Skeletal muscle tissue (tissue), 3 donors: ENCODE measurements at regions not wholly inside any gene's neighbourhood (a gene's known extent, or its start where the extent isn't known, plus 50 kb on each side); places are given as distances from the start of the nearest gene placed in this dataset.

Experiments used
- H3K27ac ChIP-seq: one replicate; pipeline ENCODE4 v1.7.0; 2013; ENCODE audit warnings: mild to moderate bottlenecking, low read depth, low read length, inconsistent platforms
- H3K27me3 ChIP-seq, 3 donors: one replicate each; pipeline ENCODE4 v1.7.0; 2013; ENCODE audit warnings: low read length in 3 of 3; ENCODE audit not compliant: control insufficient read depth in 3 of 3, insufficient read depth in 3 of 3
- H3K36me3 ChIP-seq, 3 donors: one replicate each; pipeline ENCODE4 v1.7.0; 2013; ENCODE audit warnings: low read length in 3 of 3; ENCODE audit not compliant: control insufficient read depth in 3 of 3, insufficient read depth in 3 of 3
- H3K4me1 ChIP-seq, 3 donors: one replicate each; pipeline ENCODE4 v1.7.0; 2013; ENCODE audit warnings: low read length in 3 of 3, mild to moderate bottlenecking in 3 of 3; ENCODE audit not compliant: control insufficient read depth in 3 of 3, insufficient read depth in 3 of 3
- H3K4me3 ChIP-seq, 3 donors: one replicate each; pipeline ENCODE4 v1.7.0; 2013; ENCODE audit warnings: low read length in 3 of 3
- H3K9ac ChIP-seq, 3 donors: one replicate each; pipeline ENCODE4 v1.7.0; 2013; ENCODE audit warnings: low read length in 3 of 3, mild to moderate bottlenecking in 3 of 3, moderate library complexity in 2 of 3, low read depth in 1 of 3
- H3K9me3 ChIP-seq, 3 donors: one replicate each; pipeline ENCODE4 v1.7.0; 2013; ENCODE audit warnings: low read length in 3 of 3; ENCODE audit not compliant: control insufficient read depth in 3 of 3
- donor health status: Osteomylitis.

DNA sequence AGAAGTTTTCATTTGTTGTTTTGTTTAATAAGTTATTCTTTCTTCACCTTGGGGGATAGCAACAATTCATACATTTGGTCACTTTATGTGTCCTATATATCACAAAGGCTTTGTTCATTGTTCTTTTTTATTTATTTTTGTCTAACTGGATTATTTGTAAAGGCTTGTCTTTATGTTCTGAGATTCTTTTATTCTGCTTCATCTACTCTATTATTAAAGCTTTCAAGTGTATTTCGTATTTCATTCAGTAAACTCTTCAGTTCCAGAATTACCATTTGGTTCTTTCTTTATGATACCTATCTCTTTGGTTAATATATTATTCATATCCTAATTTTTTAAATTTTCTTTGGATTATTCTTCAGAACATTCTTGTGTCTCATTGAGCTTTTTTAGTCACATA, 942.9 kb downstream of the ANKRD7 start:
- Histone ChIP-seq H3K9ac (no peak overlapping the region), H3K36me3 (no peaks in the 10 kb centered on the region), H3K4me3 (no peak overlapping the region), H3K27ac (no peak overlapping the region), H3K9me3 (peaks cover 0 to 5% (median 2%) of the 10 kb centered on the region in 3 donors), H3K4me1 (no peaks in the 10 kb centered on the region), H3K27me3 (no peaks in the 10 kb centered on the region)

DNA sequence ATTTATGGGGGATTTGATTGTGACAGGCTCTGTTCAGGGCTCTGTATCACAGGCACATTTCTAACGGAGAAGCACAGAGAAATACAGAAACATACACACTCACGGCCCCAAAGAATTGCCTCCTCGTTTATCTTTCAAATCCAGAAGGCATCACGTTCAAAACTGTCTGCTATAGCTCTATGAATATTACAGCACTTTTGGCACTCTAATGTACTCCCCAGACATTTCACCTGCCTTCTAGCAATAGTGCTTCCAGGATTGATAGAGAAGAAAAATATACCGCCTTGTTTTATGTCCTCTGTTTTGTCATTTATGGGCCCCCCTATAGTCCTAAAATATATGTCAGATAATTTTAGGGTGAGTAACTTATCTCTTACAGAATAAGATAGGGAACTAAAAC, 947.5 kb downstream of the ANKRD7 start:
- H3K27ac ChIP-seq: no peak overlapping the region
- no peaks in the 10 kb centered on the region for H3K27me3 ChIP-seq
- no peaks in the 10 kb centered on the region for H3K36me3 ChIP-seq
- H3K9me3 ChIP-seq: peaks cover 0 to 5% (median 2%) of the 10 kb centered on the region in 3 donors
- H3K9ac ChIP-seq: no peak overlapping the region
- H3K4me1 ChIP-seq: peaks cover 0 to 3% (median 0%) of the 10 kb centered on the region in 3 donors
- no peak overlapping the region for H3K4me3 ChIP-seq

DNA sequence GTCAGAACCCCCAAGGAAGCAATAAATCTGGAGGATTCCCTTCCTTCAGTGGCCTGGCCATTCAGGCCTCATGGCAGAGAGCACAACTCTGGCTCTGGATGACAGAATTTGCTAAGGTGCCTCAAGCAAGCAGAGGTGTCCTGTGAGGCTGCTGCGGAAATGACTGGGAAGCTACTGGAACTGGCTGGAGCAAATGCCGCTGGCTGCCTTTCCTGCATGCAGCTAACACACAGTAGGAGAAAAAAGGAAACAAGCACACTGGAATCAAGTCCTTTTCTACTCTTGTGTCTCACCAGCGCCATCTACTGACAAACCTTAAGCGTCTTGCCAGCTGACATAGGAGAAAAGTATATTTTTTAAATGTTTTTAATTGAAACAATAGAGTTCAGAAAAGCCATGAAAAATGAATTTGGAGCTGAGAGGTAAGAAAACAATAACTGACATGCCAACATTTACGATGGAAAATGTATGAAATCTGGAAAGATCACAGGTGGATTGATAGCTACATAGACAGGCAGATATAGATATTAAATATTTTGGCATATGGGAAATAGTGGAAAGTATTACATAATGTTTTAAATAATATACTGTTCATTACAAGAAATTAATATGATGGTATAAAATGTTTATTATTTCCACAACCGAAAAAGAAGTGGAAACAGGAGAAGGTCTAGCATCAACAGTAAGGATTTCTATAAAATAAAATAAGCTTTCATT, 951.6 kb downstream of the ANKRD7 start:
- Histone ChIP-seq H3K27me3 (no peaks in the 10 kb centered on the region), H3K9ac (no peak overlapping the region), H3K36me3 (no peaks in the 10 kb centered on the region), H3K27ac (no peak overlapping the region), H3K4me3 (peak overlapping the region in 1 of 3 donors; percentile 10), H3K9me3 (no peaks in the 10 kb centered on the region), H3K4me1 (peaks cover 0 to 3% (median 0%) of the 10 kb centered on the region in 3 donors)

DNA sequence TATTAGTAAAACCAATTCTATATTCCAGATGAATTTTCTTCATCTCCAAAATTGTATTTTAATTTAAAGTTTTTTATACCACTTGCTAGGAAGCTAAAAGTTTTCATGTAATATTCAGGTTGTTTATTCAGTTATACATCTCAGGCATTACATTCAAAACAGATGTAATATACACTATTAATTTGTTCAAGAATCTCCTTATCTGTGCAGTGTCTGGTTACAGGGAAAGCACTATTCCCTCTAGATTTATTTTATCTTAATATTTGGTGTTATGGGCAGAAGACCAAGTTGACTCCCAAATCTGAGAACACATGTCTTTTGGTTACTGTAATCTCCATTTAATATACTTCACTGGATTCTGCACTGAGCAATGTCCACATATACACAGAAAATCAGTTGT, 953.4 kb downstream of the ANKRD7 start:
- Histone ChIP-seq H3K27me3 (no peaks in the 10 kb centered on the region), H3K9ac (no peak overlapping the region), H3K27ac (no peak overlapping the region), H3K9me3 (no peaks in the 10 kb centered on the region), H3K36me3 (no peaks in the 10 kb centered on the region), H3K4me1 (peaks cover 0 to 3% (median 0%) of the 10 kb centered on the region in 3 donors), H3K4me3 (no peak overlapping the region)

DNA sequence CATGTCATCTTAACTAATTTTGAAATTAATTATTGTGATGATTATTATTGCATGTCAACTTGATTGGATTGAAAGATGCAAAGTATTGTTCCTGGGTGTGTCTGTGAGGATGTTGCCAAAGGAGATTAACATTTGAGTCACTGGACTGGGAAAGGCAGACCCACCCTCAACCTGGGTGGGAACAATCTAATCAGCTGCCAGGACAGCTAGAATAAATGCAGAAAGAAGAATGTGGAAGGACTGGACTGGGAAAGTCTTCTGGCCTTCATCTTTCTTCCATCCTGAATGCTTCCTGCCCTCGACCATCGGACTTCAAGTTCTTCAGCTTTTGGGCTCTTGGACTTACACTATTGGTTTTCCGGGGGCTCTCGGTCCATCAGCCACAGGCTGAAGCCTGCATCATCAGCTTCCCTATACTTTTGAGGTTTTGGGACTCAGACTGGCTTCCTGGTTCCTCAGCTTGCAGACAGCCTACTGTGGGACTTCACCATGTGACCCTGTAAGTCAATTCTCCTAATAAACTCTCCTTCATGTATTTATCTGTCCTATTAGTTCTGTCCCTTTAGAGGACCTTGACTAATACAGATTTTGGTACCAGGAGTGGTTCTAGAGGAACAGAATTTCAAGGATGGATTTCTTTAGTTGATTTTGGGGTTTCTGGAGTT, 959.8 kb downstream of the ANKRD7 start:
- H3K4me1 ChIP-seq: no peaks in the 10 kb centered on the region

DNA sequence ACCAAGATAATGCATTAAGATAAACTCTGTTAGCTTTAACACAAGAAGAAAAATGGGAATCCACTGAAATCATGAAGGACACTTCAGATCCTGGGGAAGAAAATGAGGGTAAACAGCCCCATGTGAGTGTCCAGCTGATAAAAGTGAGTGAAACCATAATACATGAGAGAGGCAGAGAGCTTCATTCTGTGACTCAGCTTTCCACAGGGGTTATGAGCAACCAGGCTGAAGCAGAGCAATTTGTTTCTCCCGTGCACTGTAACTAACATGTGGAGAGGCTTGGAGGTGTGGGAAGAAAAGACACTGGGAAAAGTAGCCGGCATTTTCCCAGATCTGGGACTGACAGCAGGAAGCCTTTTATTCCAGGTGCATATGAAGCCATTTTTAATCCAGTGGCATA, 971.7 kb downstream of the ANKRD7 start:
- H3K9ac ChIP-seq: no peak overlapping the region

More for the DNA sequence above, 959.8 kb downstream of the ANKRD7 start:
- Histone ChIP-seq H3K36me3 (no peaks in the 10 kb centered on the region), H3K9ac (no peak overlapping the region), H3K27me3 (no peaks in the 10 kb centered on the region), H3K27ac (no peak overlapping the region), H3K9me3 (no peaks in the 10 kb centered on the region), H3K4me3 (no peak overlapping the region)

DNA sequence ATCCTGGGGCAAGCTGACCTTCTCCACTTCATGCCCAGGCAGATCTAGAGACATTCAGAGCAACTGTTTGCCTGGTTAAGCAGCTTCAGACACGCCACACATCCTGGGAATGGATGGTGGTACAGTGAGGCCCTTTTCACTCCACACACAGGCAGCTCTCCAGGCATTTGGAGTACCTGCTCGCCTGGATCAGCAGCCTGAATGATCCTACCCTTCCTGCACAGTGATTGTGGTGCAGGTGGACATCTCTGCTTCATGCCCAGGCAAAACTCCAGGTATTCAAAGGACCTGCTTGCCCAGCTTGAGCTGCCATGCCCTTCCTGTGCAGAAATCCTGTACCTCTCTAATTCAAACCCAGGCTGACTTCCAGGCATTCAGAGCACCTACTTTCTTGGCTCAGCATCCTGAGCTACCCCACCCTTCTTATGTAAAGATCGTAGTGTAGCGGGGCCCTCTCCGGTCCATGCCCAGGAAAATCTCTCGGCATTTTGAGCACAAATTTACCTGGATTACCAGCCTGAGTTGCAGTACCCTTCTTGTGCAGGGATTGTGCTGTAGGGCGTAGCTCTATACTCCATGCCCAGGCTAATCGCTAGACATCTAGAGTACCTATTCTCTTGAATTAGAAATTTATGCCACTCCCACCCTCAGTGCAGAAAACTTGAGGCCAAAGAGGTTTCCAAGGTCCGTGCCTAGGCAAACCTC, 972.8 kb downstream of the ANKRD7 start:
- Histone ChIP-seq H3K36me3 (no peaks in the 10 kb centered on the region), H3K27ac (no peak overlapping the region), H3K9me3 (no peaks in the 10 kb centered on the region), H3K9ac (no peak overlapping the region), H3K4me3 (no peak overlapping the region), H3K27me3 (no peaks in the 10 kb centered on the region), H3K4me1 (no peaks in the 10 kb centered on the region)

More for the DNA sequence above, 971.7 kb downstream of the ANKRD7 start:
- H3K27ac ChIP-seq: no peak overlapping the region
- no peaks in the 10 kb centered on the region for H3K9me3 ChIP-seq
- no peak overlapping the region for H3K4me3 ChIP-seq
- H3K36me3 ChIP-seq: no peaks in the 10 kb centered on the region
- H3K27me3 ChIP-seq: no peaks in the 10 kb centered on the region
- no peaks in the 10 kb centered on the region for H3K4me1 ChIP-seq

DNA sequence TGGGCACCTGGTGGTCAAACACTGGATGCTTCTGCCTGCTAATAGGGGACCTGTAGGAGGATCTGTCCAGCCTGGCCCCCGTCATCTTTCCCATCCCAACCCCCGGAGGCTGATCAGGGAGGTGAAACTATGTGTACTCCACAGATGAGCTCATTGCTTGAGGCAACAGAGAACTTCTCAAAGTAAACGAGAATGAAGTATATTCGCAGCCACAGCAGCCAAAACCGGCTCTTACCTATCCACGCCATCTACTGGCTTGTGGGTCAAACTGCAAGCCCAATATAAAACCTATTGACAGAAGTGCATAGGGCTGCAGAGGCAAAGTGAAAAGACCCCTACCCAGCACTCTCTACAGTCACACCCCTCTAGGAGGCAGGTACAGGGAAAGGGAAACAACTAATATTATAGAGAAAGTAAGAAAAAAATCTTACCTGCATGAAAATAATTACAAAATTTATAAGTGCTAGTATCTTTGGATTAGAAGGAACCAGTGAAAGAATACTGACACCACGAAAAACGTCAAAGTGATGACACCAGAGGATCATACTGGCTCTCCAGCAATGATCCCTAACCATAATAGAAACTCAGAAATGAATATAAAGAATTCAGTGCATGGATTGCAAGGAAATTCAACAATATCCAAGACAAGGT, 973.5 kb downstream of the ANKRD7 start:
- H3K4me3 ChIP-seq: no peak overlapping the region
- no peaks in the 10 kb centered on the region for H3K4me1 ChIP-seq
- no peaks in the 10 kb centered on the region for H3K27me3 ChIP-seq
- H3K9ac ChIP-seq: no peak overlapping the region
- no peak overlapping the region for H3K27ac ChIP-seq
- no peaks in the 10 kb centered on the region for H3K36me3 ChIP-seq
- no peaks in the 10 kb centered on the region for H3K9me3 ChIP-seq

DNA sequence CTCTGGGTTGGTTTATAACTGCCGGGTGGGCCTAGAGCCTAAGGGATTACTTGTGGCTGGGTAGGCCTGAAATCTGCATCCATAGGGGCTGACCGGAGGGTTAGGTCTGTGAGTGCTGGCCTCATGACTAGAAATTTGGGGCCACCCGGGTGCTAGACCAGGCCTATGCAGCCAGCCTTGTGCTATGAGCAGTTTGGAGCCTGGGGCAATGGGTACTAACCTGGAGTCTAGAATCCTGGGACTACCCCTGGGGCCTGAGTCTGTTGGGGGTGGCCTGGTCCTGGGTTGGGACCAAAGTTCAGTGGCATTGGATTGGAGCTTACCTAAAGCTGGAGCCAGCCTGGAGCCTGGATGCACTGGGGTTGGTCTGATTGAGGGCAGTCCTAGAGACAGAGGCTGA, 995.2 kb downstream of the ANKRD7 start:
- Histone ChIP-seq H3K9me3 (peaks cover 0 to 5% (median 0%) of the 10 kb centered on the region in 3 donors), H3K4me1 (no peaks in the 10 kb centered on the region), H3K4me3 (no peak overlapping the region), H3K27ac (no peak overlapping the region), H3K36me3 (no peaks in the 10 kb centered on the region), H3K27me3 (no peaks in the 10 kb centered on the region), H3K9ac (no peak overlapping the region)
